NCI-H2227 treated with DMSO at 0.1 percent for 48 hours (cell line): ENCODE measurements at regions not wholly inside any gene's neighbourhood (a gene's known extent, or its start where the extent isn't known, plus 50 kb on each side); places are given as distances from the start of the nearest gene placed in this dataset.
A peak's percentile ranks its signal among the peaks of the same experiment; 100 is the strongest.
"Not testable (repeated sequence)": the region's sequence is repeated elsewhere in the genome, so short reads cannot be mapped to it uniquely, and the experiment has no call there.

ENCODE experiments used
- DNase-seq: peaks from one replicate; lab custom pipeline; 2025; lab: John Stamatoyannopoulos, UW

GRCh38 chr1:195847957-195848875 is 760.0 kb downstream of the KCNT2 start:
- not testable (repeated sequence) for DNase-seq

- DNase-seq: peak; percentile 7
These were observed 776.5 kb downstream of the KCNT2 start for GRCh38 chr1:195831789-195832188.

GRCh38 chr1:195828325-195828724 is 779.9 kb downstream of the KCNT2 start:
- no peak for DNase-seq

- no peak for DNase-seq
These were observed 787.3 kb downstream of the KCNT2 start for GRCh38 chr1:195820925-195821324.

- no peak for DNase-seq
These were observed 802.2 kb downstream of the KCNT2 start for GRCh38 chr1:195806060-195806459.

- DNase-seq: no peak
These were observed 803.7 kb downstream of the KCNT2 start for GRCh38 chr1:195804547-195804946.

GRCh38 chr1:195799016-195799415 is 809.2 kb downstream of the KCNT2 start:
- no peak for DNase-seq

GRCh38 chr1:195794225-195794624 is 814.0 kb downstream of the KCNT2 start:
- DNase-seq: no peak

- DNase-seq: no peak
These were observed 816.4 kb downstream of the KCNT2 start for GRCh38 chr1:195791796-195792195.

- DNase-seq: no peak
These were observed 817.6 kb downstream of the KCNT2 start for GRCh38 chr1:195790514-195791168.

GRCh38 chr1:195789321-195789720 is 818.9 kb downstream of the KCNT2 start:
- DNase-seq: no peak

- no peak for DNase-seq
These were observed 819.5 kb downstream of the KCNT2 start for GRCh38 chr1:195788721-195789120.

GRCh38 chr1:195785830-195786229 is 822.4 kb downstream of the KCNT2 start:
- DNase-seq: no peak

- DNase-seq: no peak
These were observed 834.3 kb downstream of the KCNT2 start for GRCh38 chr1:195773931-195774330.

GRCh38 chr1:195769461-195769860 is 838.8 kb downstream of the KCNT2 start:
- DNase-seq: no peak

GRCh38 chr1:195768936-195769335 is 839.3 kb downstream of the KCNT2 start:
- DNase-seq: no peak

GRCh38 chr1:195768377-195768776 is 839.9 kb downstream of the KCNT2 start:
- no peak for DNase-seq

- DNase-seq: no peak
These were observed 841.5 kb downstream of the KCNT2 start for GRCh38 chr1:195766709-195767108.

GRCh38 chr1:195765099-195765498 is 843.1 kb downstream of the KCNT2 start:
- no peak for DNase-seq

- no peak for DNase-seq
These were observed 844.3 kb downstream of the KCNT2 start for GRCh38 chr1:195763907-195764374.

- DNase-seq: no peak
These were observed 844.9 kb downstream of the KCNT2 start for GRCh38 chr1:195763146-195763906.

- DNase-seq: no peak
These were observed 847.1 kb downstream of the KCNT2 start for GRCh38 chr1:195761104-195761503.
